ENCODE measurements at regions not wholly inside any gene's neighbourhood (a gene's known extent, or its start where the extent isn't known, plus 50 kb on each side); places are given as distances from the start of the nearest gene placed in this dataset.

DNA sequence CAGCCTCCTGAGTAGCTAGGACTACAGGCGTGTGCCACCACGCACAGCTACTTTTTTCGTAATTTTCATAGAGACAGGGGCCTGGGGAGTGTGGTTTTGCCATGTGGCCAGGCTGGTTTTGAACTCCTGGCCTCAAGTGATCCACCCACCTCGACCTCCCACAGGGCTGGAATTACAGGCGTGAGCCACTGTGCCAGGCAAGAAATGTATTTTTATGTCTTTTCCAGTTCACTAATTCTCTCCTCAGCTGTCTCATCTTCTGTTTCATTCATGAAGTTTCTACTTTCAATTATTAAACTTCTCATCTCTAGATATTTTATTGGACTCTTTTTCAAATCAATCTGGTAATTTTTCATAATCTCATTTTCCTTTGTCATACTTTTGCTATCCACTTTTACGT is 72.1 kb upstream of the DISP3 start:
- H3K79me1 ChIP-seq (replicated peaks; ENCODE audit: low read length, poor library complexity, severe bottlenecking): no peaks in the 10 kb centered on the region

GRCh38 chr1:11407301-11407994 is 71.5 kb upstream of the DISP3 start:
- Histone ChIP-seq H3K4ac (ENCODE audit: low read depth in 1 of 2, low read length in 2 of 2) (no peak overlapping the region), H3K36me3 (ENCODE audit: control insufficient read depth in 1 of 2, insufficient read depth in 2 of 2, low read depth in 1 of 2, low read length in 2 of 2) (no peaks in the 10 kb centered on the region), H3K18ac (ENCODE audit: low read depth in 1 of 2, low read length in 2 of 2) (no peak overlapping the region), H3K4me1 (ENCODE audit: control insufficient read depth, insufficient read depth, low read depth, low read length) (no peaks in the 10 kb centered on the region), H3K27ac (ENCODE audit: low read length, poor library complexity, severe bottlenecking) (no peak overlapping the region), H3K23ac (ENCODE audit: low read length in 2 of 2) (no peak overlapping the region), H4K8ac (ENCODE audit: low read length) (no peak overlapping the region), H2AFZ (ENCODE audit: low read depth, low read length) (no peak overlapping the region), H2AK5ac (ENCODE audit: low read length, severe bottlenecking) (no peak overlapping the region), H3K4me3 (ENCODE audit: insufficient read depth in 1 of 2, low read depth in 1 of 2, low read length in 2 of 2) (no peak overlapping the region), H3K27me3 (ENCODE audit: control insufficient read depth in 1 of 2, insufficient read depth in 1 of 2, low read length in 2 of 2) (peaks cover 0 to 30% of the 10 kb centered on the region in 2 experiments), H2BK12ac (ENCODE audit: low read length in 2 of 2) (no peak overlapping the region), H3K4me2 (ENCODE audit: low read length, poor library complexity, severe bottlenecking) (no peak overlapping the region), H3K14ac (ENCODE audit: low read length in 2 of 2) (no peak overlapping the region), H2BK120ac (ENCODE audit: low read depth, low read length) (no peak overlapping the region), H2BK5ac (ENCODE audit: low read depth, low read length, poor library complexity, severe bottlenecking) (no peak overlapping the region), H3K9ac (ENCODE audit: low read length) (no peak overlapping the region), H4K91ac (ENCODE audit: low read length) (no peak overlapping the region), H3K9me3 (ENCODE audit: control insufficient read depth, low read length) (no peaks in the 10 kb centered on the region), H3K79me1 (replicated peaks; ENCODE audit: low read length, poor library complexity, severe bottlenecking) (no peaks in the 10 kb centered on the region), H2BK15ac (ENCODE audit: low read depth, poor library complexity, severe bottlenecking) (no peak overlapping the region)
- no peak for DNase-seq
- 79% methylated on average over 12 of the region's 13 CpGs for WGBS

More for the DNA sequence above, 72.1 kb upstream of the DISP3 start:
- H2BK5ac ChIP-seq (ENCODE audit: low read depth, low read length, poor library complexity, severe bottlenecking): no peak overlapping the region
- no peak for DNase-seq
- 63% methylated on average over 6 of the region's 6 CpGs for WGBS
- no peaks in the 10 kb centered on the region for H3K9me3 ChIP-seq (ENCODE audit: control insufficient read depth, low read length)
- H2BK15ac ChIP-seq (ENCODE audit: low read depth, poor library complexity, severe bottlenecking): no peak overlapping the region
- H2BK12ac ChIP-seq (ENCODE audit: low read length in 2 of 2): no peak overlapping the region
- H3K4ac ChIP-seq (ENCODE audit: low read depth in 1 of 2, low read length in 2 of 2): no peak overlapping the region
- H2AFZ ChIP-seq (ENCODE audit: low read depth, low read length): no peak overlapping the region
- H3K18ac ChIP-seq (ENCODE audit: low read depth in 1 of 2, low read length in 2 of 2): no peak overlapping the region
- H3K4me1 ChIP-seq (ENCODE audit: control insufficient read depth, insufficient read depth, low read depth, low read length): no peaks in the 10 kb centered on the region
- H3K4me3 ChIP-seq (ENCODE audit: insufficient read depth in 1 of 2, low read depth in 1 of 2, low read length in 2 of 2): no peak overlapping the region
- no peak overlapping the region for H3K9ac ChIP-seq (ENCODE audit: low read length)
- H3K27ac ChIP-seq (ENCODE audit: low read length, poor library complexity, severe bottlenecking): no peak overlapping the region
- no peaks in the 10 kb centered on the region for H3K36me3 ChIP-seq (ENCODE audit: control insufficient read depth in 1 of 2, insufficient read depth in 2 of 2, low read depth in 1 of 2, low read length in 2 of 2)
- no peak overlapping the region for H4K8ac ChIP-seq (ENCODE audit: low read length)
- H3K27me3 ChIP-seq (ENCODE audit: control insufficient read depth in 1 of 2, insufficient read depth in 1 of 2, low read length in 2 of 2): peaks cover 0 to 27% of the 10 kb centered on the region in 2 experiments
- no peak overlapping the region for H3K4me2 ChIP-seq (ENCODE audit: low read length, poor library complexity, severe bottlenecking)
- no peak overlapping the region for H3K23ac ChIP-seq (ENCODE audit: low read length in 2 of 2)
- no peak overlapping the region for H2BK120ac ChIP-seq (ENCODE audit: low read depth, low read length)
- no peak overlapping the region for H2AK5ac ChIP-seq (ENCODE audit: low read length, severe bottlenecking)
- no peak overlapping the region for H4K91ac ChIP-seq (ENCODE audit: low read length)
- no peak overlapping the region for H3K14ac ChIP-seq (ENCODE audit: low read length in 2 of 2)

- WGBS: 73% methylated on average over 3 of the region's 3 CpGs
- Histone ChIP-seq H3K14ac (ENCODE audit: low read length in 2 of 2) (no peak overlapping the region), H3K27me3 (ENCODE audit: control insufficient read depth in 1 of 2, insufficient read depth in 1 of 2, low read length in 2 of 2) (peaks cover 16 to 61% of the 10 kb centered on the region in 2 experiments), H2BK15ac (ENCODE audit: low read depth, poor library complexity, severe bottlenecking) (no peak overlapping the region), H2BK120ac (ENCODE audit: low read depth, low read length) (no peak overlapping the region), H2BK12ac (ENCODE audit: low read length in 2 of 2) (no peak overlapping the region), H3K23ac (ENCODE audit: low read length in 2 of 2) (no peak overlapping the region), H3K9me3 (ENCODE audit: control insufficient read depth, low read length) (no peaks in the 10 kb centered on the region), H3K36me3 (ENCODE audit: control insufficient read depth in 1 of 2, insufficient read depth in 2 of 2, low read depth in 1 of 2, low read length in 2 of 2) (no peaks in the 10 kb centered on the region), H3K27ac (ENCODE audit: low read length, poor library complexity, severe bottlenecking) (no peak overlapping the region), H2AK5ac (ENCODE audit: low read length, severe bottlenecking) (no peak overlapping the region), H3K4me2 (ENCODE audit: low read length, poor library complexity, severe bottlenecking) (no peak overlapping the region), H3K9ac (ENCODE audit: low read length) (no peak overlapping the region), H3K4me3 (ENCODE audit: insufficient read depth in 1 of 2, low read depth in 1 of 2, low read length in 2 of 2) (no peak overlapping the region), H4K91ac (ENCODE audit: low read length) (no peak overlapping the region), H4K8ac (ENCODE audit: low read length) (no peak overlapping the region), H2BK5ac (ENCODE audit: low read depth, low read length, poor library complexity, severe bottlenecking) (no peak overlapping the region), H3K4ac (ENCODE audit: low read depth in 1 of 2, low read length in 2 of 2) (no peak overlapping the region), H3K79me1 (replicated peaks; ENCODE audit: low read length, poor library complexity, severe bottlenecking) (no peaks in the 10 kb centered on the region), H3K18ac (ENCODE audit: low read depth in 1 of 2, low read length in 2 of 2) (no peak overlapping the region), H2AFZ (ENCODE audit: low read depth, low read length) (no peak overlapping the region), H3K4me1 (ENCODE audit: control insufficient read depth, insufficient read depth, low read depth, low read length) (no peaks in the 10 kb centered on the region)
- DNase-seq: no peak
Observed at GRCh38 chr1:11412141-11412540, 66.8 kb upstream of the DISP3 start.

DNA sequence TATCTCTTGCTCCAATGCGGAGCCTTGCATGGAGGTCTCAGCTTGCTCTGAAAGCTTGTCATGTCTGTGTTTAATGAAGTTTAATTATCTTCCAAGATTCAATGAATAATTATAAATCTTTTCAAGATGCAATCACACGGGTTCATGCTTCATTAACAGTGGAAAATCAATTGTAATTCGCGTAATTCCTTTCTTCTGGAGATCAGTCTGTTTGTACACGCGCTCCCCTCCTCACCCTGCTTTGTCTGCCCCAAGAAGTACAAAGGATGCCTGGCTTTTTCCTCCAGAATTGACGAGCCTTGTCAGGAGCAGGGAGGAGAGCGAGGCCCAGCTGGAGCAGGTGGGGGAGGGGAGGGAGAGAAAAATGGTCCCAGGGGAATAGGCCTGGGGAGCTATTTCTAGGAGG is 65.0 kb upstream of the DISP3 start:
- no peak overlapping the region for H2AFZ ChIP-seq (ENCODE audit: low read depth, low read length)
- H3K79me1 ChIP-seq (replicated peaks; ENCODE audit: low read length, poor library complexity, severe bottlenecking): no peaks in the 10 kb centered on the region
- H3K27me3 ChIP-seq (ENCODE audit: control insufficient read depth in 1 of 2, insufficient read depth in 1 of 2, low read length in 2 of 2): peaks cover 20 to 71% of the 10 kb centered on the region in 2 experiments
- H3K9me3 ChIP-seq (ENCODE audit: control insufficient read depth, low read length): no peaks in the 10 kb centered on the region
- H3K36me3 ChIP-seq (ENCODE audit: control insufficient read depth in 1 of 2, insufficient read depth in 2 of 2, low read depth in 1 of 2, low read length in 2 of 2): no peaks in the 10 kb centered on the region
- H2BK5ac ChIP-seq (ENCODE audit: low read depth, low read length, poor library complexity, severe bottlenecking): no peak overlapping the region
- H3K4ac ChIP-seq (ENCODE audit: low read depth in 1 of 2, low read length in 2 of 2): no peak overlapping the region
- H3K14ac ChIP-seq (ENCODE audit: low read length in 2 of 2): no peak overlapping the region
- no peaks in the 10 kb centered on the region for H3K4me1 ChIP-seq (ENCODE audit: control insufficient read depth, insufficient read depth, low read depth, low read length)
- H4K8ac ChIP-seq (ENCODE audit: low read length): no peak overlapping the region
- no peak overlapping the region for H3K9ac ChIP-seq (ENCODE audit: low read length)
- no peak overlapping the region for H2AK5ac ChIP-seq (ENCODE audit: low read length, severe bottlenecking)
- H2BK15ac ChIP-seq (ENCODE audit: low read depth, poor library complexity, severe bottlenecking): no peak overlapping the region
- no peak overlapping the region for H3K23ac ChIP-seq (ENCODE audit: low read length in 2 of 2)
- no peak overlapping the region for H3K4me2 ChIP-seq (ENCODE audit: low read length, poor library complexity, severe bottlenecking)
- DNase-seq: no peak
- H2BK12ac ChIP-seq (ENCODE audit: low read length in 2 of 2): no peak overlapping the region
- no peak overlapping the region for H3K27ac ChIP-seq (ENCODE audit: low read length, poor library complexity, severe bottlenecking)
- 60% methylated on average over 7 of the region's 8 CpGs for WGBS
- no peak overlapping the region for H4K91ac ChIP-seq (ENCODE audit: low read length)
- H3K4me3 ChIP-seq (ENCODE audit: insufficient read depth in 1 of 2, low read depth in 1 of 2, low read length in 2 of 2): no peak overlapping the region
- no peak overlapping the region for H3K18ac ChIP-seq (ENCODE audit: low read depth in 1 of 2, low read length in 2 of 2)
- H2BK120ac ChIP-seq (ENCODE audit: low read depth, low read length): no peak overlapping the region
